ENCODE measurements at regions not wholly inside any gene's neighbourhood (a gene's known extent, or its start where the extent isn't known, plus 50 kb on each side); places are given as distances from the start of the nearest gene placed in this dataset.
"Not testable (repeated sequence)": the region's sequence is repeated elsewhere in the genome, so short reads cannot be mapped to it uniquely, and the experiment has no call there.

DNA sequence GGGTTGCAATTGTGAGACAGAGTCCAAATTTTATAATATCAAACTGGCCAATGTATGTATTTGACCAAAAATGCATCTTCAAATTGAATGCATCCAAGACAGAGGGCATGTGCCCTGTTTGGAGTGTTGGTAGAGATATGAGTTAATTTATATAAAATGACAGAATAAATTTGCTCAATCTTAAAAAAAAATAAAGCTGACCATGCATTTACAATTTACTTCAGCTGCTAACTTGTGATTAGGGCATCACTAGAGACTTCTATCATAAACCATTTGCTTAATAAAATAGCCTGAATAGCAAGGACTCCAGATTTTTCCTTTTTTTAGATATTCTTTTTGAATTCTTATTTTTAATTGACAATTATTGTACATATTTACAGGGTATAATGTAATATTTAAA, 1345.8 kb downstream of the CDH11 start:
- H3K36me3 Mint-ChIP-seq (ENCODE audit: low read depth), result no peaks in the 10 kb centered on the region
- H3K9me3 Mint-ChIP-seq, result peaks cover 5% of the 10 kb centered on the region
- peaks cover 8% of the 10 kb centered on the region in 2 experiments for H3K9me3 ChIP-seq (ENCODE audit: control insufficient read depth in 1 of 2, insufficient read depth in 1 of 2, low read length in 2 of 2)

DNA sequence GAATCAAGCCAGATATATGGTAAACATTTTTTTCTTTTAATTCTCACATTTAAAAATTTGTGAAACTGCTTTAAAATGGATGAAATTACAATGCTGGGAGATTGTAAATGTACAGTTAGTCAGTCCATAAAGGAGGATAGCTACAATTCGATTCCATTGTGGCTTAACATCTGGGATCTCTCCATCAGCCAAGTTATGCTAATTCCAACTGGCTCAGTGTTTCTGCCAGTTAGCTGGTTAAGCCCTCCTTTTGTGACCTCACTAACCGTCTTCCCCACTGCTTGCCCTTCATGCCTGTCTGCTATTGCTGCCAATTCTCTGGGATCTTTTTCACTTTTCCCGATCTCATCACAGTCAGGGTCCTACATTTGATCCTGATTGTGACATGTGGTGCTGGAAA, 1347.6 kb downstream of the CDH11 start:
- CTCF ChIA-PET, result no interaction called here
- POLR2A ChIA-PET, result no interaction called here

More for the DNA sequence above, 1345.8 kb downstream of the CDH11 start:
- Histone ChIP-seq H3K27ac (ENCODE audit: low read depth in 1 of 2, low read length in 2 of 2) (no peak overlapping the region), H3K4me3 (ENCODE audit: low read length) (no peak overlapping the region), H3K36me3 (ENCODE audit: insufficient read depth, low read length) (no peaks in the 10 kb centered on the region), H3K4me1 (ENCODE audit: insufficient read depth, low read length) (no peaks in the 10 kb centered on the region), H3K27me3 (ENCODE audit: control insufficient read depth in 1 of 2, insufficient read depth in 2 of 2, low read length in 2 of 2) (no peaks in the 10 kb centered on the region)
- ATAC-seq (ENCODE audit: poor library complexity) (no peak), DNase-seq (no peak)
- ChIA-PET POLR2A (no interaction called here), CTCF (no interaction called here)
- Mint-ChIP-seq H3K4me1 (ENCODE audit: low read depth) (no peaks in the 10 kb centered on the region), H3K27me3 (no peaks in the 10 kb centered on the region), H3K27ac (no peak overlapping the region), H3K4me3 (no peak overlapping the region)
- intact Hi-C loops (cut with DNase I, micrococcal nuclease), result no loop called here
- TF ChIP-seq, protein P1, sequence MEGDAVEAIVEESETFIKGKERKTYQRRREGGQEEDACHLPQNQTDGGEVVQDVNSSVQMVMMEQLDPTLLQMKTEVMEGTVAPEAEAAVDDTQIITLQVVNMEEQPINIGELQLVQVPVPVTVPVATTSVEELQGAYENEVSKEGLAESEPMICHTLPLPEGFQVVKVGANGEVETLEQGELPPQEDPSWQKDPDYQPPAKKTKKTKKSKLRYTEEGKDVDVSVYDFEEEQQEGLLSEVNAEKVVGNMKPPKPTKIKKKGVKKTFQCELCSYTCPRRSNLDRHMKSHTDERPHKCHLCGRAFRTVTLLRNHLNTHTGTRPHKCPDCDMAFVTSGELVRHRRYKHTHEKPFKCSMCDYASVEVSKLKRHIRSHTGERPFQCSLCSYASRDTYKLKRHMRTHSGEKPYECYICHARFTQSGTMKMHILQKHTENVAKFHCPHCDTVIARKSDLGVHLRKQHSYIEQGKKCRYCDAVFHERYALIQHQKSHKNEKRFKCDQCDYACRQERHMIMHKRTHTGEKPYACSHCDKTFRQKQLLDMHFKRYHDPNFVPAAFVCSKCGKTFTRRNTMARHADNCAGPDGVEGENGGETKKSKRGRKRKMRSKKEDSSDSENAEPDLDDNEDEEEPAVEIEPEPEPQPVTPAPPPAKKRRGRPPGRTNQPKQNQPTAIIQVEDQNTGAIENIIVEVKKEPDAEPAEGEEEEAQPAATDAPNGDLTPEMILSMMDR (IDR thresholded peaks at IDR 0.05), result no peak

DNA sequence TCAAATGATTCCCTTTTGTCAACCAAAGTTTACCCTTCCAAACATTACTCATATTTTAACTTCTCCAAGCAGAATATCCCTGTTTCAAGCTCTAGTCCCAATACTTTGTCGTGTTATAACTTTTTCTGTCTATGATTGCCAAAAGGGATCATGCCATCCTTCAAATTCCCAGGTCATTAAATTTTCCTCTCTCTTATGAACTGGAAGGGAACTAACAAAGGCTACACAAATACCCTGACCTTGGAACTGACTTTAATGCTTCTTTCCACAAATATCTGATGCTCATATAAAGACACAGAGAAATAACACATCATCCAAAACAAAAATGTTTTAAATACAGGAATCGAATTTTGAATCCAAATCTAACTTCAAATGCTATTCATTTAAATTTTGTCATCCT, 1352.7 kb downstream of the CDH11 start:
- H3K4me1 ChIP-seq (ENCODE audit: insufficient read depth, low read length), result no peaks in the 10 kb centered on the region
- no peaks in the 10 kb centered on the region for H3K27me3 ChIP-seq (ENCODE audit: control insufficient read depth in 1 of 2, insufficient read depth in 2 of 2, low read length in 2 of 2)
- no peak overlapping the region for H3K4me3 Mint-ChIP-seq
- peaks cover 8 to 10% of the 10 kb centered on the region in 2 experiments for H3K9me3 ChIP-seq (ENCODE audit: control insufficient read depth in 1 of 2, insufficient read depth in 1 of 2, low read length in 2 of 2)
- peaks cover 20% of the 10 kb centered on the region for H3K9me3 Mint-ChIP-seq
- H3K27me3 Mint-ChIP-seq, result no peaks in the 10 kb centered on the region
- ChIA-PET POLR2A (no interaction called here), CTCF (no interaction called here)
- no peak overlapping the region for H3K27ac ChIP-seq (ENCODE audit: low read depth in 1 of 2, low read length in 2 of 2)
- H3K4me3 ChIP-seq (ENCODE audit: low read length), result no peak overlapping the region
- TF ChIP-seq, protein P1 (IDR thresholded peaks at IDR 0.05), result no peak
- H3K4me1 Mint-ChIP-seq (ENCODE audit: low read depth), result no peaks in the 10 kb centered on the region
- DNase-seq (no peak), ATAC-seq (ENCODE audit: poor library complexity) (no peak)
- H3K36me3 ChIP-seq (ENCODE audit: insufficient read depth, low read length), result no peaks in the 10 kb centered on the region
- H3K36me3 Mint-ChIP-seq (ENCODE audit: low read depth), result no peaks in the 10 kb centered on the region
- intact Hi-C loops (cut with DNase I, micrococcal nuclease), result no loop called here
- no peak overlapping the region for H3K27ac Mint-ChIP-seq

More for the DNA sequence above, 1347.6 kb downstream of the CDH11 start:
- TF ChIP-seq, protein P1 (IDR thresholded peaks at IDR 0.05), result no peak
- Histone ChIP-seq H3K36me3 (ENCODE audit: insufficient read depth, low read length) (no peaks in the 10 kb centered on the region), H3K4me1 (ENCODE audit: insufficient read depth, low read length) (no peaks in the 10 kb centered on the region), H3K9me3 (ENCODE audit: control insufficient read depth in 1 of 2, insufficient read depth in 1 of 2, low read length in 2 of 2) (peaks cover 8 to 10% of the 10 kb centered on the region in 2 experiments), H3K27me3 (ENCODE audit: control insufficient read depth in 1 of 2, insufficient read depth in 2 of 2, low read length in 2 of 2) (no peaks in the 10 kb centered on the region), H3K4me3 (ENCODE audit: low read length) (no peak overlapping the region), H3K27ac (ENCODE audit: low read depth in 1 of 2, low read length in 2 of 2) (no peak overlapping the region)
- H3K4me1 Mint-ChIP-seq (ENCODE audit: low read depth), result no peaks in the 10 kb centered on the region
- ATAC-seq (ENCODE audit: poor library complexity), result no peak
- no peak overlapping the region for H3K27ac Mint-ChIP-seq
- no peaks in the 10 kb centered on the region for H3K27me3 Mint-ChIP-seq
- H3K4me3 Mint-ChIP-seq, result no peak overlapping the region
- no peak for DNase-seq
- intact Hi-C loops (cut with DNase I, micrococcal nuclease), result no loop called here
- H3K9me3 Mint-ChIP-seq, result peaks cover 9% of the 10 kb centered on the region
- no peaks in the 10 kb centered on the region for H3K36me3 Mint-ChIP-seq (ENCODE audit: low read depth)

DNA sequence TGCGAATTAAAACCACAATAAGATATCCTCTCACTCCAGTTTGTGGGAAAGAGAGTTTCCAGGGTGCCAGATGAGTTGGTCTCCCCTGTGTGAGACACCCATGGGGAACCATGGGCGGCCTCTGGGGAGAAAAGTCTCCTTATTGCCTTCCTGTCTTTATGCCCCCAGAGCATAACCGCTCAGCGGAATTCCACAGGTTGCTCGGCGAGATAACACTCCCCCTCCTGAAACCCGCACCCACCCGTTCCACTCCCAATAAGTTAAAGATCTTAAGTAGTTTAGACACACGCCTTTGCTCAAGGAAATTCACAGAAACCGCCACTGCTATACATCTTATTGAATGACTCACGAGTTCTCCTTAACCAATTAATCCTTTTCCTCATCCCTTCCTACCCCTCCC, 1361.6 kb downstream of the CDH11 start:
- H3K4me1 Mint-ChIP-seq (ENCODE audit: low read depth); DNase-seq; CTCF ChIA-PET; H3K27ac ChIP-seq (ENCODE audit: low read depth in 1 of 2, low read length in 2 of 2); H3K27me3 ChIP-seq (ENCODE audit: control insufficient read depth in 1 of 2, insufficient read depth in 2 of 2, low read length in 2 of 2); H3K4me3 ChIP-seq (ENCODE audit: low read length); ATAC-seq (ENCODE audit: poor library complexity); H3K4me1 ChIP-seq (ENCODE audit: insufficient read depth, low read length); intact Hi-C loops (cut with DNase I, micrococcal nuclease); H3K4me3 Mint-ChIP-seq; H3K27me3 Mint-ChIP-seq; H3K27ac Mint-ChIP-seq; H3K36me3 Mint-ChIP-seq (ENCODE audit: low read depth); H3K36me3 ChIP-seq (ENCODE audit: insufficient read depth, low read length); POLR2A ChIA-PET: not testable (repeated sequence)
- peaks cover 0 to 16% of the 10 kb centered on the region in 2 experiments for H3K9me3 ChIP-seq (ENCODE audit: control insufficient read depth in 1 of 2, insufficient read depth in 1 of 2, low read length in 2 of 2)
- H3K9me3 Mint-ChIP-seq, result peaks cover 25% of the 10 kb centered on the region

Data from CD4-positive, alpha-beta T cell (primary cell).